ENCODE measurements at regions not wholly inside any gene's neighbourhood (a gene's known extent, or its start where the extent isn't known, plus 50 kb on each side); places are given as distances from the start of the nearest gene placed in this dataset.

- no peak for TF ChIP-seq CTCF (IDR thresholded peaks at IDR 0.05; ENCODE audit: control extremely low read depth in 1 of 3, insufficient read depth in 1 of 3, low read depth in 1 of 3, low read length in 3 of 3)
- TF ChIP-seq POLR2AphosphoS5 (IDR thresholded peaks at IDR 0.05; ENCODE audit: low read depth, low read length), result no peak
- TF ChIP-seq EP300 (IDR thresholded peaks at IDR 0.05; ENCODE audit: borderline replicate concordance in 1 of 2, low read depth in 2 of 2, low read length in 2 of 2), result no peak
- no peak for TF ChIP-seq RNF2 (IDR thresholded peaks at IDR 0.05; ENCODE audit: borderline replicate concordance, low read depth, low read length, missing control alignments, poor library complexity, severe bottlenecking)
- TF ChIP-seq TAF7 (optimal IDR thresholded peaks at IDR 0.05; ENCODE audit: borderline replicate concordance, low read depth, low read length), result no peak
- TF ChIP-seq ZNF274 (IDR thresholded peaks at IDR 0.05; ENCODE audit: borderline replicate concordance, extremely low read depth, low read length), result no peak
- TF ChIP-seq POLR2A (IDR thresholded peaks at IDR 0.05; ENCODE audit: control extremely low read depth in 1 of 2, low read depth in 2 of 2, low read length in 2 of 2), result no peak
- TF ChIP-seq KDM5A (IDR thresholded peaks at IDR 0.05; ENCODE audit: low read length), result no peak
- TF ChIP-seq USF2 (IDR thresholded peaks at IDR 0.05; ENCODE audit: low read length), result no peak
- TF ChIP-seq SP1 (IDR thresholded peaks at IDR 0.05; ENCODE audit: low read depth, low read length), result no peak
- no peak for TF ChIP-seq SAP30 (IDR thresholded peaks at IDR 0.05; ENCODE audit: insufficient read depth, insufficient replicate concordance, low read length)
- no peak for TF ChIP-seq HDAC2 (IDR thresholded peaks at IDR 0.05; ENCODE audit: borderline replicate concordance in 1 of 2, low read depth in 2 of 2, low read length in 2 of 2)
Observed at GRCh38 chr5:82339792-82340191, 61.6 kb upstream of the RPS23 start.

Measured in H1 (cell line).